IPS-NIHi7 (cell line): ENCODE measurements at regions not wholly inside any gene's neighbourhood (a gene's known extent, or its start where the extent isn't known, plus 50 kb on each side); places are given as distances from the start of the nearest gene placed in this dataset.
A peak's percentile ranks its signal among the peaks of the same experiment; 100 is the strongest.
"Not testable (repeated sequence)": the region's sequence is repeated elsewhere in the genome, so short reads cannot be mapped to it uniquely, and the experiment has no call there.

Experiments used
- DNase-seq: peaks from one replicate; pipeline ENCODE4 v3.0.0; 2012; ENCODE audit warnings: mixed read lengths; ENCODE audit errors: extremely low spot score

DNA sequence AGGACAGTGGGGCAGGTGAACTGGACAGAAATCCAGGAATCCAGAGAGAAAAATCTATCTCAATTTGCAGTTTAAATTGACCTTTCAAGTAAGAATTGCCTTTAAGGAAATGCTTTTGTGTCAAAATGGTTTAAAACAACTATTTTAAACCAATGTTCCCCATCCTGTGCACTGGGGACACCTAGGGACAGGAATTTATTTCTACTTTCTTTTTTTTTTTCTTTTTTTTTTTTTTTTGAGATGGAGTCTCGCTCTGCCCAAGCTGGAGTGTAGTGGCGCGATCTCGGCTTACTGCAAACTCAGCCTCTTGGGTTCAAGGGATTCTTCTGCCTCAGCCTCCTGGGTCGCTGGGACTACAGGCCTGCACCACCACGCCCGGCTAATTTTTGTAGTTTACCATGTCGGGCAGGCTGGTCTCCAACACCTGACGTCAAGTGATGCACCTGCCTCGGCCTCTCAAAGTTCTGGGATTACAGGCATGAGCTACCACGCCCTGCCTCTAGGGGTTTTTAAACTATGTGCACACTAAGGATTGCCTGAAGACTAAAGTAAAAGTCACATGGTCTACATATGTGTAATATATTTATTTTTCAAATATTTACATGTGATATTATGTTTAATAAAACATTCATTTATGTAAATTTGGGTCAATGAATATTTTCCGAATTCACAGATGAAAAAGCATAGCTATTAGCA, 1213.4 kb downstream of the STIM2 start:
- peak; percentile 47 for DNase-seq

GRCh38 chr4:28075401-28075956, 1214.8 kb downstream of the STIM2 start:
- no peak for DNase-seq

DNA sequence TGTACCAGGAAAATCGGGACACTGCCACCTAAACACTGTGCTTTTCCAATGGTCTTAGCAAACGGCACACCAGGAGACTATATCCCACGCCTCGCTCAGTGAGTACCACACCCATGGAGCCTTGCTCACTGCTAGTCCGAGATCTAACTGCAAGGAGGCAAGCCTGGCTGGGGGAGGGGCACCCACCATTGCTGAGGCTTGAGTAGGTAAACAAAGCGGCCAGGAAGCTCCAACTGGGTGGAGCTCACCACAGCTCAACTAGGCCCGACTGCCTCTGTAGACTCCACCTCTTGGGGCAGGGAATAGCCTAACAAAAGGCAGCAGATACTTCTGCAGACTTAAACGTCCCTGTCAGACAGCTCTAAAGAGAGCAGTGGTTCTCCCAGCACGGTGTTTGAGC, 1216.6 kb downstream of the STIM2 start:
- DNase-seq, result not testable (repeated sequence)

GRCh38 chr4:28082686-28083390, 1222.2 kb downstream of the STIM2 start:
- no peak for DNase-seq

DNA sequence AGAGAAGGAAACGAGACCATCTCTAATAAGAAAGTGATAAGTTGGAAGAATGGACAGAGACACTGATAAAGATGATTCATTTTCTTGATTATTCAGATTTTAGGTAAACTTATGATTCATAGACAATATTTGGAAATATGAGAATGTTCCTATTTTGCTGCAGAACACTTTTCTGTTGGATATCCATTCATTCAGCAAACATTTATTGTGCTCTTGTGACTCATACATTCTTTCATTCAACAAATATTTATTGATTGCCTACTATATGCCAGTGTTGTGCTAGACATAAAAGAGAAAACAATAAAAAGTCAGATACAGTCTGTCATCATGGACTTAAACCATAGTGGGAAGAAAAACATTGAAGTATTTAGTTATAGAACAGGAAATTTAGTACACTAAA, 1232.0 kb downstream of the STIM2 start:
- DNase-seq, result no peak

- no peak for DNase-seq
These were observed 1232.4 kb downstream of the STIM2 start for GRCh38 chr4:28093071-28093470.

DNA sequence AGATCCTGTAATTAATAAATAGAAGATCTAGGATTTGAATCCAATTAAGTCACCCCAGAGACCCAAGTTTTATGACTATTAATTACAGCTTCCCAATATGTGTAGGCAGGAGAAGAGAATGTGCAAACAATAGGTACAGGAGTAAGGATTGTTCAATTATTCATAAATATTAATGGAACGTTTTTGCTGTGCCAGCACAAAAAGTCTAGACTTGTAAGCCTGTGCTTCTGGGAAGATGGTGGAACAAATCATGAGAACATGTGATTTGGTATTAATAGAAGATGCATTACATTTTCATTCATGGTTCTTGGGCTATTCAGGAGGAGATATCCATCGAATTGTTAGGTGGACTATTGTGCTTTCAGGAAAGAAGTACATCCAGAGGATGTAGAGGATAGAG, 1240.9 kb downstream of the STIM2 start:
- DNase-seq, result no peak

DNA sequence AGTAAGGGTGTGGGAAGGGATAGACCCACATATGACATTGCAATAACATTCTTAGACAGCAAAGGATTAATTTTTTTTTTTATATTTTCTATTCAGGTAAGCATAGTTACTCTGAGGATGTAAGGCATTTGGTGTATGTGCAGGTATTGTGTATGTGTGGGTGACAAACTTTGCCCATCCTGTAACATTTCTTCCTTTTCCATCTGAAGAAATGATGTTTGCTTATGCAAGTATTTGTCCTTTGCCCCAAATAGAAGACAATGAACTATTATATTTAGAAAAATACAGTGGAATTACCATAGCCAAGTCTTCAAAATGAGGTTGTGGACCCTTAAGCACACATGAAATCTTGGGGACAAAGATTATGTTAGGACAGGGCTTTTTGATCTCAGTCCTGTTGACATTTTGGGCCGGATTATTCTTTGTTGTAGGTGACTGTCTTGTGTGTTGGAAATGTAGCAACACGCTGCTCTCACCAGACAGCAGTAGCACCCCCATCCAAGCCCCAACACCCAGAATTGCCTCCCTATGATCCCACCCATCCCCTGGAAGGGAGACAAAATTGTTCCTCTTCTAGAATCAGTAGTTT, 1244.7 kb downstream of the STIM2 start:
- no peak for DNase-seq

DNA sequence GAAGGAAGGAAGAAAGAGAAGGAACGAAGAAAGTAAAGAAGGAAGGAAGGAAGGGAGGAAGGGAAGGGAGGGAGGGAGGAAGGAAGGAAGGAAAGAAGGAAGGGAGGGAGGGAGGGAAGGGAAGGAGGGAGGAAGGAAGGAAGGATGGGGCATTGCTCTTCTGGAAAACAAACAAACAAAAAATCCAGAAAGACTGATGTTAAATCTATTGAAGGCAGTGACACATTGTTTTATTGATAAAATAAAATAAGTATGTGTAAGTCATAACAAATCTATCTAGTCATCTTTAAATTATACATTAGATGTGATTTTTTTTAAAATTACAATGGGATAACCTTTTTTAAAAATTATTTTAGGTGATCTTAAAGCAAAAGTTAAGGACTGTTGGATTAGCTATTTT, 1245.5 kb downstream of the STIM2 start:
- DNase-seq, result no peak

DNA sequence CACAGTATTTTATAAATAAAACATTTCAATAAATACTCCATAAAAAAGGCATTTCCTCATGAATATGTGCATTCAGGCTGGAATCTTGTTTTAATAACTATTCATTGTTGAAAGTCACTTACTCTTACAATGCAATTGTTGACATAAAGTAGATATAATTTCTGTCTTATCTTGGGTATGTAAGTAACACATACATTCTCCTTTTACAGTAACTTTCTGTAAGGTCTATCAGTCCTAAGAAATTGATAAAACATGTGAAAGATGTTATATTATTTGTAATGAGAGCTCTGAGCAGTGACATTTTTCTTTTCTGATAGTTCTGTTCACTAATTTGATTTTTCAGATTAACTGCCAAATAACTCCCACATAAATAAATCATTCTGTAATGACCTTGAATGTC, 1249.2 kb downstream of the STIM2 start:
- DNase-seq, result no peak

DNA sequence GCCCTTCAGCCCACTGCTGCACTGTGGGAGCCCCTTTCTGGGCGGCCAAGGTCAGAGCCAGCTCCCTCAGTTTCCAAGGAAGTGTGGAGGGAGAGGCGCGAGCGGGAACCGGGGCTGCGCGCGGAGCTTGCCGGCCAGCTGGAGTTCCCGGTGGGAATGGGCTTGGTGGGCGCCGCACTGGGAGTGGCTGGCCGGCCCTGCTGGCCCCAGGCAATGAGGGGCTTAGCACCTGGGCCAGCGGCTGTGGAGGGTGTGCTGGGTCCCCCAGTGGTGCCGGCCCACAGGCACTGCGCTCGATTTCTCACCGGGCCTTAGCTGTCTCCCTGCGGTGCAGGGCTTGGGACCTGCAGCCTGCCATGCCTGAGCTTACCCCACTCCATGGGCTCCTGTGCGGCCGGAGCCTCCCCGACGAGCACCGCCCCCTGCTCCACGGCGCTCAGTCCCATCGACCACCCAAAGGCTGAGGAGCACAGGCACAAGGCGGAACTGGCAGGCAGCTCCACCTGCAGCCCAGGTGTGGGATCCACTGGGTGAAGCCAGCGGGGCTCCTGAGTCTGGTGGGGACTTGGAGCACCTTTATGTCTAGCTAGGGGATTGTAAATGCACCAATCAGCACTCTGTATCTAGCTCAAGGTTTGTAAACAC, 1252.2 kb downstream of the STIM2 start:
- not testable (repeated sequence) for DNase-seq

DNA sequence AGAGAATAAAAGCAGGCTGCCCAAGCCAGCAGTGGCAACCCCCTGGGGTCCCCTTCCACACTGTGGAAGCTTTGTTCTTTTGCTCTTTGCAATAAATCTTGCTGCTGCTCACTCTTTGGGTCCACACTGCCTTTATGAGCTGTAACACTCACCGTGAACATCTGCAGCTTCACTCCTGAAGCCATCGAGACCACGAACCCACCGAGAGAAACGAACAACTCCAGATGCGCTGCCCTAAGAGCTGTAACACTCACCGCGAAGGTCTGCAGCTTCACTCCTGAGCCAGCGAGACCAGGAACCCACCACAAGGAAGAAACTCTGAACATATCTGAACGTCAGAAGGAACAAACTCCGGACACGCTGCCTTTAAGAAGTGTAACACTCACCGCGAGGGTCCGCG, 1252.9 kb downstream of the STIM2 start:
- not testable (repeated sequence) for DNase-seq

DNA sequence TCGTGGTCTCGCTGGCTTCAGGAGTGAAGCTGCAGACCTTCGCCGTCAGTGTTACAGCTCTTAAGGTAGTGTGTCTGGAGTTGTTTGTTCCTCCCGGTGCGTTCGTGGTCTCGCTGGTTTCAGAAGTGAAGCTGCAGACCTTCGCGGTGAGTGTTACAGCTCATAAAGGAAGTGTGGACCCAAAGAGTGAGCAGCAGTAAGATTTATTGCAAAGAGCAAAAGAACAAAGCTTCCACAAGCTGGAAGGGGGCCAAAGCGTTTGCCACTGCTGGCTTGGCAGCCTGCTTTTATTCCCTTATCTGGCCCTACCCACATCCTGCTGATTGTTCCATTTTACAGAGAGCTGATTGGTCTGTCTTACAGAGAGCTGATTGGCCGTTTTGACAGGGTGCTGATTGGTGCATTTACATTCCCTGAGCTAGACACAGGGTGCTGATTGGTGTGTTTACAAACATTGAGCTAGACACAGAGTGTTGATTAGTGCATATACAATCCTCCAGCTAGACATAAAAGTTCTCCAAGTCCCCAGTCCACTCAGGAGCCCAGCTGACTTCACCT, 1256.0 kb downstream of the STIM2 start:
- DNase-seq, result not testable (repeated sequence)

DNA sequence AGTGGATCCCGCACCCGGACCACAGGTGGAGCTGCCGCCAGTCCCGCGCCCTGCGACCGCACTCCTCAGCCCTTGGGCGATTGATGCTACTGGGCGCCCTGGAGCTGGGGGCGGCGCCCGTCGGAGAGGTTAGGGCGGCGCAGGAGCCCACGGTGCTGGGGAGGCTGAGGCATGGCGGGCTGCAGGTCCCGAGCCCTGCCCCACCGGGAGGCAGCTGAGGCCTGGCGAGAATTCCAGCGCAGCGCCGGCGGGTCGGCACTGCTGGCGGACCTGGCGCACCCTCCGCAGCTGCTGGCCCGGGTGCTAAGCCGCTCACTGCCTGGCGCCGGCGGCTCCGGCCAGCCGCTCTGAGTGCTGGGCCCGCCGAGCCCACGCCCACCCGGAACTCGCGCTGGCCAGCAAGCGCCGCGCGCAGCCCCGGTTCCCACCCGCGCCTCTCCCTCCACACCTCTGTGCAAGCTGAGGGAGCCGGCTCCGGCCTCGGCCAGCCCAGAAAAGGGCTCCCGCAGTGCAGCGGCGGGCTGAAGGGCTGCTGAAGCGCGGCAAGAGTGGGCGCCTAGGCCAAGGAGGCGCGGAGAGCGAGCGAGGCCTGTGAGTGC, 1256.5 kb downstream of the STIM2 start:
- peak; percentile 18 for DNase-seq

DNA sequence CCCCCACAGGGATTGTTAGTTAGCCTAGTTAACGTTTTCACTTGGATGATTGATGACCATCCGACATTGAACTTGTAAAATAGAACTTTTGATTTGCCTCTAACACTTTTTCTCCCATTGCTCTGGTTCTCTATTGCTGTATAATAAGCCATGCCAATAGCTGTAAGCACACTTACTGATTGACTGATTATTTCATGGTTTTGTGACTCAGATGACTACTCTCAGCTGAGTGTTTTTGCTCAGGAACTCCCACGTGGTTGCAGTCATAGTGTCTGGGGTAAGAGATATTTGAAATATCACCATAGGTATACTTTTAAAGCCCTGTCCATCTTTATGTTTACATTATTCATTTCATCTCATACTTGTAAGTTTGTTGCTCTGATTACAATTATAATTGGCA, 1285.5 kb downstream of the STIM2 start:
- DNase-seq, result no peak

GRCh38 chr4:28148221-28148620, 1287.6 kb downstream of the STIM2 start:
- DNase-seq, result no peak

- no peak for DNase-seq
These were observed 1289.1 kb downstream of the STIM2 start for GRCh38 chr4:28149762-28150161.

- DNase-seq, result no peak
These were observed 1290.7 kb downstream of the STIM2 start for GRCh38 chr4:28151314-28151713.

DNA sequence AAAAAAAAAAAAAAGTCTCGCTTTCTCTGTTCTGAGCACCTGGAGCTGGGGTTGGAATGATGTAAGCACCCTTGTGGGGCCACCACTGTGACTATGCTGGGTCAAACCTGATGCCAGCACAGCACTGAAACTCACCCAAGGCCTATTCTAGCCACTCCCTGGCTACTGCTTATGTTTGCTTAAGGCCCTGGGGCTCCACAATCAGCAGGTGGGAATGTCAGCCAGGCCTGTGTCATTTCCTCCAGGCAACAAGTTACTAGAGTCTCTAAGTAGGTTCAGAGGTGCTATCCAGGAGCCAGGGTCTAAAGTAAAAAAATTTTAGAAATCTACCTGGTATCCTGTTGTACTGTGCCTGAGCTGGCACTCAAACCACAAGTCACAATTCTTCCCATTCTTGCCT, 1306.8 kb downstream of the STIM2 start:
- DNase-seq, result peak; percentile 7

DNA sequence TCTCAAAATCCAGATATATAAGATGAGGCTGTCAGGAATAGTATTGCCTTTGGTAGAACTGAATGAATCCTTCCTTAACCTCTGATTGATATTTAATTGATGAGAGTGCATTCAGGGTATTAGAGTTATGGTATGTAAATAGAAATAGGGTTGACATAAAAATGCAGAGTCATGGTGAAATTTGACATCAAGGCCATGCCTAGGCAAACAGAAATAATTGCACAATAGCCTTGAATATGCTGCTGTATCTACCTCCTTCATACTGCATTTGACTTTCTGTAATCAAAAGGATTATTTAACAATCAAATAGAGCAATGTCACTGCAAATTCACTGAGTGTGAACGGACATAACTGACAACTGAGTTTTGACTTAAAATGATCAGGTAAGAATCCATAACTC, 1316.3 kb downstream of the STIM2 start:
- no peak for DNase-seq

GRCh38 chr4:28177641-28178040, 1317.0 kb downstream of the STIM2 start:
- DNase-seq, result no peak

DNA sequence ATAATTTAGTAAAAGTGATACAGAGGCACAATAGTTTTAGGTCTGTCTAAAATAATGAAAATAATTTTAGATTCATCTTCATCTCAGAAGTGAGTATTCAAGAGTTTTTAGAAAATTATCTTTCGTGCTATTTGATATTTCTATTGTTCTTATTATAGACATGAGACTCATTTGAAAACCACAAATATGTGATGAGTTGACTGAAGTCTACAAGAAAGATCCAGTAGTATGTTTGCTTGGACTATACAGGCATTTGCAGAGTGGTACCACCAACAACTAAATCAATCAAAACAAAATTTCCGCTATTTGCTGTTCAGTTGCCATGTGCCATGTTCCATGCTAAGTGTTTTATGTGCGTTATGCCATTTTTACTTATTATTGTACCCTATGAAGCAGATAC, 1318.5 kb downstream of the STIM2 start:
- no peak for DNase-seq
